HCT116 (cell line): ENCODE measurements at regions not wholly inside any gene's neighbourhood (a gene's known extent, or its start where the extent isn't known, plus 50 kb on each side); places are given as distances from the start of the nearest gene placed in this dataset.

Source experiments
- ATAC-seq: fragments of 200-7000 bp; cut with Tn5 transposase; 2 replicates; pipeline ENCODE4 v1.9.1; 2020; ENCODE audit warnings: mild to moderate bottlenecking, moderate library complexity
- BruUV-seq: library from RNA; stranded (reverse); fragments of 400-500 nt; replicated peaks from 2 replicates; lab custom pipeline; 2021; lab: Mats Ljungman, UMichigan
- CTCF ChIA-PET: fragments of 300-600 bp; sonication (Branson Sonifier 250); formaldehyde crosslinking; loops from one replicate; lab custom pipeline; 2021; ENCODE audit warnings: antibody characterized with exemption; lab: Charles Lee
- POLR2A ChIA-PET: fragments of 300-600, 350-600 bp; sonication (Branson Sonifier 250); formaldehyde crosslinking; loops from one replicate; lab custom pipeline; 2021; ENCODE audit warnings: antibody characterized with exemption; lab: Charles Lee
- RAD21 ChIA-PET, 2 experiments: fragments of 300-600 bp; sonication (Branson Sonifier 250); formaldehyde crosslinking; loops; one replicate each; lab custom pipeline; 2023; ENCODE audit warnings: low total read pairs in 2 of 2; ENCODE audit not compliant: uncharacterized antibody in 2 of 2, unreplicated experiment in 2 of 2, low non-redundant PET in 1 of 2; lab: Charles Lee
- DNase-seq: peaks from one replicate; pipeline ENCODE4 v3.0.0-alpha.2; 2010; ENCODE audit warnings: low read depth, low spot score
- H2AFZ ChIP-seq: fragments of 200-600 bp; shearing (Covaris generic), sonication (generic); 2 replicates; pipeline ENCODE4 v1.6.1; 2017; ENCODE audit warnings: low read depth, mixed run types, mixed read lengths, antibody characterized with exemption, low read length; ENCODE audit not compliant: poor library complexity, severe bottlenecking
- H3K27ac ChIP-seq: 2 replicates; pipeline ENCODE4 v1.5.1; 2012; ENCODE audit warnings: low read depth, low read length
- H3K27me3 ChIP-seq: fragments of 200-600 bp; sonication (generic); 2 replicates; pipeline ENCODE4 v1.6.1; 2016; ENCODE audit warnings: mixed run types, low read length, mixed read lengths; ENCODE audit not compliant: insufficient read depth
- H3K36me3 ChIP-seq, 2 experiments: fragments of 200-500 bp in 1 of 2; fragments of 200-600 bp in 1 of 2; sonication (Bioruptor generic) in 1 of 2; sonication (generic) in 1 of 2; 2 replicates each; pipeline versions ENCODE4 v1.5.1 to v1.6.1; 2014 to 2016; ENCODE audit warnings: low read length in 2 of 2, inconsistent platforms in 1 of 2, mixed read lengths in 1 of 2, mixed run types in 1 of 2; ENCODE audit not compliant: insufficient read depth in 2 of 2, control insufficient read depth in 1 of 2
- H3K4me1 ChIP-seq, 2 experiments: fragments of 200-600 bp in 1 of 2; sonication (generic) in 1 of 2; 2 replicates each; pipeline versions ENCODE4 v1.5.1 to v1.6.1; 2012 to 2017; ENCODE audit warnings: low read length in 2 of 2, inconsistent platforms in 1 of 2, mild to moderate bottlenecking in 1 of 2, mixed read lengths in 1 of 2, mixed run types in 1 of 2, moderate library complexity in 1 of 2; ENCODE audit not compliant: insufficient read depth in 2 of 2, control insufficient read depth in 1 of 2
- H3K4me2 ChIP-seq: fragments of 200-600 bp; sonication (generic); 2 replicates; pipeline ENCODE4 v1.6.1; 2017; ENCODE audit warnings: mixed run types, low read length, mixed read lengths
- H3K4me3 ChIP-seq, 2 experiments: fragments of 200-600 bp in 1 of 2; sonication (generic) in 1 of 2; replicated peaks in 1 of 2; 2 replicates each; pipeline ENCODE4 v1.5.1; 2011 to 2016; ENCODE audit warnings: low read length in 2 of 2, control low read depth in 1 of 2, low read depth in 1 of 2, mild to moderate bottlenecking in 1 of 2, mixed read lengths in 1 of 2, mixed run types in 1 of 2
- H3K79me2 ChIP-seq: fragments of 200-600 bp; sonication (generic); 2 replicates; pipeline ENCODE4 v1.6.1; 2017; ENCODE audit warnings: mild to moderate bottlenecking, mixed run types, low read length, moderate library complexity, mixed read lengths; ENCODE audit not compliant: insufficient read depth
- H3K9ac ChIP-seq: fragments of 200-600 bp; sonication (generic); 2 replicates; pipeline ENCODE4 v1.6.1; 2016; ENCODE audit warnings: low read length, mixed read lengths
- H3K9me2 ChIP-seq: fragments of 200-600 bp; sonication (generic), shearing (Covaris generic); 2 replicates; pipeline ENCODE4 v1.6.1; 2017; ENCODE audit warnings: mixed run types, mild to moderate bottlenecking, moderate library complexity; ENCODE audit not compliant: insufficient read depth
- H3K9me3 ChIP-seq, 2 experiments: fragments of 200-500 bp in 1 of 2; fragments of 200-600 bp in 1 of 2; sonication (Bioruptor generic) in 1 of 2; sonication (generic) in 1 of 2; 2 replicates each; pipeline ENCODE4 v1.6.1; 2014 to 2017; ENCODE audit warnings: low read length in 2 of 2, mixed read lengths in 2 of 2, inconsistent platforms in 1 of 2, low read depth in 1 of 2, mild to moderate bottlenecking in 1 of 2, mixed run types in 1 of 2, moderate library complexity in 1 of 2; ENCODE audit not compliant: control insufficient read depth in 1 of 2, insufficient read depth in 1 of 2
- H4K20me1 ChIP-seq: fragments of 200-600 bp; sonication (generic), shearing (Covaris generic); 2 replicates; pipeline ENCODE4 v1.6.1; 2017; ENCODE audit warnings: mixed run types, mild to moderate bottlenecking, moderate library complexity; ENCODE audit not compliant: insufficient read depth
- ATF3 ChIP-seq: IDR thresholded peaks from 2 replicates; pipeline ENCODE4 v1.6.1; 2012
- CBX3 ChIP-seq: IDR thresholded peaks from 2 replicates; pipeline ENCODE4 v1.6.1; 2012; ENCODE audit warnings: low read depth
- CTCF ChIP-seq, 3 experiments: fragments of 200-600 bp in 1 of 3; sonication (generic) in 1 of 3; IDR thresholded peaks in 2 of 3; conservative IDR thresholded peaks in 1 of 3; 2 replicates each; pipeline ENCODE4 v1.5.1; 2012 to 2017; ENCODE audit warnings: low read depth in 2 of 3, low read length in 2 of 3, antibody characterized with exemption in 1 of 3, borderline replicate concordance in 1 of 3, control low read depth in 1 of 3, mild to moderate bottlenecking in 1 of 3, mixed read lengths in 1 of 3, mixed run types in 1 of 3, moderate library complexity in 1 of 3; ENCODE audit not compliant: insufficient read depth in 1 of 3
- EGR1 ChIP-seq: IDR thresholded peaks from 2 replicates; pipeline ENCODE4 v1.6.1; 2012; ENCODE audit warnings: low read depth
- ELF1 ChIP-seq: IDR thresholded peaks from 2 replicates; pipeline ENCODE4 v1.6.1; 2012; ENCODE audit warnings: low read depth, borderline replicate concordance
- JUND ChIP-seq: IDR thresholded peaks from 2 replicates; pipeline ENCODE4 v1.6.1; 2012
- MAX ChIP-seq: IDR thresholded peaks from 2 replicates; pipeline ENCODE4 v1.6.1; 2012
- SP1 ChIP-seq: IDR thresholded peaks from 2 replicates; pipeline ENCODE4 v1.6.1; 2012; ENCODE audit warnings: low read depth
- SRF ChIP-seq: IDR thresholded peaks from 2 replicates; pipeline ENCODE4 v1.6.1; 2012; ENCODE audit warnings: low read depth
- ZBTB33 ChIP-seq: IDR thresholded peaks from 2 replicates; pipeline ENCODE4 v1.6.1; 2011; ENCODE audit warnings: mild to moderate bottlenecking, low read length, moderate library complexity; ENCODE audit not compliant: insufficient replicate concordance; ENCODE audit errors: extremely low read depth
- ZFX ChIP-seq: fragments of 450-650 bp; IDR thresholded peaks from 2 replicates; pipeline ENCODE4 v1.6.1; 2017
- intact Hi-C: fragments of 100-400 bp; cut with micrococcal nuclease; formaldehyde crosslinking; loops from 2 replicates; pipeline ENCODE4 v1.10.0; 2022

- ATAC-seq, result no peak
- TF ChIP-seq JUND (no peak), CBX3 (no peak), SP1 (no peak), ATF3 (no peak), ZBTB33 (no peak), ELF1 (no peak), EGR1 (no peak), ZFX (no peak), SRF (no peak), MAX (no peak), CTCF (IDR thresholded peaks at IDR 0.05 in 2 of 3, conservative IDR thresholded peaks at IDR 0.05 in 1 of 3; ENCODE audit: borderline replicate concordance in 1 of 3, insufficient read depth in 1 of 3, low read depth in 2 of 3, low read length in 2 of 3) (no peak)
- TF ChIP-seq, all 23 proteins: peak for 0
- Histone ChIP-seq H3K9me2 (no peaks in the 10 kb centered on the region), H2AFZ (no peak overlapping the region), H3K9ac (no peak overlapping the region), H3K27me3 (no peaks in the 10 kb centered on the region), H3K36me3 (no peaks in the 10 kb centered on the region), H3K4me1 (peaks cover 0 to 3% of the 10 kb centered on the region in 2 experiments; a peak in 1 of 4 replicates), H3K27ac (no peak overlapping the region), H3K79me2 (no peaks in the 10 kb centered on the region), H3K9me3 (no peaks in the 10 kb centered on the region), H4K20me1 (no peaks in the 10 kb centered on the region), H3K4me3 (no peak overlapping the region), H3K4me2 (no peak overlapping the region)
- intact Hi-C loops, result no loop called here
- POLR2A ChIA-PET, result no interaction called here
- DNase-seq, result no peak
- CTCF ChIA-PET, result no interaction called here
- RAD21 ChIA-PET, result no interaction called here
- no TSS peak for BruUV-seq
Measured at GRCh38 chr2:173678186-173678585, 287.0 kb downstream of the SP3 start.
